ENCODE measurements at regions not wholly inside any gene's neighbourhood (a gene's known extent, or its start where the extent isn't known, plus 50 kb on each side); places are given as distances from the start of the nearest gene placed in this dataset.
"Not testable (repeated sequence)": the region's sequence is repeated elsewhere in the genome, so short reads cannot be mapped to it uniquely, and the experiment has no call there.

GRCh38 chr4:27908356-27908755 lies 1047.7 kb downstream of the STIM2 start:
- DNase-seq: no peak

DNA sequence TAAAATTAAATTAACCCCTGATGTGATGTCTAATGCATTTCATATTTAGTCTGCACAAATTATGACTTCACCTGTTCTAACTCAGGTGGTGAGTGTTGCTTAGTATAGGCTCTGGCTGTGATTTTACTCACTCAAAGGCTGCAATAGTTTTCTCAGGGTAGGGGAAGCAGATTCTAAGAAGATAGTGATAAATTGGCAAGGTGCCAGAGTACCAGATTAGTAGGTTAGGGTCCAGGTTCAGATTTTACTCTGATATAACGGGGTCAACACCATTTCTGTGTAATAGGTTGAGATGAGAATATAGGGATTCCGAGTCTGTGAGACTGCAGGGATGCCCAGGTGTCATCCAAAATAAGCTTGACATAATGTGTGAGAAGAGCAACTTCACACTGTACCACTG lies 1049.6 kb downstream of the STIM2 start:
- DNase-seq: no peak

DNA sequence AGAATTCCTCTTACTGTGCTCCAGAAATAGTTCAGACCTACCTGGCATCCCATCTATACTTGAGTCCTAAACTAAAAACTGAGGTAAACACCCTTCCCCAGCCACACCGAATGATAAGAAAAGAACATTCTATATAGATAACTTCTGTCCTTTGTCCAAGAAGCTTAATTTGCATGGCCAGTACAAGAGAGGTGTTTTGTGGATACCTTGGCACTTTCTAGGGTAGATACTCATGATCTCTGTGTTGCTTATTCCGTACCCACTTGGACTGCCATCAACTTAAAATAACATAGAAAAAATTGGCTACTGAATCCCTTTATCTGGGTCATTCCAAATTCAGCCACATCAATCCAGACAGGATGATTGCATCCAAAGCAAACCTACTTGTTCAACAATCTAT lies 1050.4 kb downstream of the STIM2 start:
- DNase-seq: no peak

DNA sequence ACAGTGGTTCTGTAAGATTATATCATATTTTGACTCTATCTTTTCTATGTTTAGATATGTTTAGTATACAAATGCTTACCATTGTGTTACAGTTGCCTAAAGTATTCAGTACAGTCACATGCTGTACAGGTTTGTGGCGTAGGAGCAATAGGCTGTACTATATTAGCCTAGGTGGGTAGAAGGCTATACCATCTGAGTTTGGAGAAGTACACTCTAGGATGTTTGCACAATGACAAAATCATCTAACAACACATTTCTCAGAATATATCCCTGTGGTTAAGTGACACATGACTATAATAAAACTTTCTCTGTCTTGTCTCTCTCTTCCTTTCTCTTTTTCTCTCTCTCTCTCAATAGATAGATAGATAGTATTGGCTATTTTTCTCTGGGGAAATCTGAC lies 1053.1 kb downstream of the STIM2 start:
- no peak for DNase-seq

DNA sequence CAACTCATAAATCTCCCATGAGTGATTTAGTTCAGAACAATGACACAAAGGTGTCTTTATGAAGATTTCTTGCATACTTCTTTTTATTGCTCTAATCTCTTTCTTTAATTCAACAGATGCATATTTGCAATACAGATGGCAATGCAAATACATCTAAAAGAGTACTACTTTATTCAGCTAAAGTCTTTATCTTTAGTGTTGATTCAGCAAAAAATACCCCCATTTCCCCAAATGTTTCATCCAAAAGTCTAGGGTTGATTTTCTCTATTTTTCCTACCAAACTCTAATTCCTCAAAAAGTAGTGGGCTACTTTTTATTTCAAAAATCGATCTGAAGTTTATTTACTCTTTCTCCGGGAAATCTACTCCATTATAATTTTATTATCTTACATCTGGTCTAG lies 1055.2 kb downstream of the STIM2 start:
- DNase-seq: no peak

GRCh38 chr4:27916452-27917184 lies 1056.0 kb downstream of the STIM2 start:
- no peak for DNase-seq

DNA sequence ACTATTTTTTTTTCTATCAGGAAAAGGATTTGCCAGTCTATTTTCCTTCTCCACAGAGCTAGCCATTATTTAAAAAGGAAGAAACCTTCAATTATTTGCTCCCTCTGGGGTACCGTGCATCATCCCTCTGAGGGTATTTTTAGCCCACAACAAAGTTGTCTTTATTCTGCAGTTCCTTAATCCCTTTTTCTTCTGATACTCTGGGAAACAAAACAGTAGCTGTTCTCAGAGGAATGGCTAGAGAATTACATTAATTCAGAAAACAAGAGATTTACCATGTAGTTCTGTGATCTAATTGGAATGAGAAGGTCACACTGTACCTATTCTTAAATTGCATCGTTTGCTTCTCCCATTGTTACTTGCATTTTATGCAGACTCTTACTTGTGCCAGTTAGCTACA lies 1056.7 kb downstream of the STIM2 start:
- DNase-seq: no peak

DNA sequence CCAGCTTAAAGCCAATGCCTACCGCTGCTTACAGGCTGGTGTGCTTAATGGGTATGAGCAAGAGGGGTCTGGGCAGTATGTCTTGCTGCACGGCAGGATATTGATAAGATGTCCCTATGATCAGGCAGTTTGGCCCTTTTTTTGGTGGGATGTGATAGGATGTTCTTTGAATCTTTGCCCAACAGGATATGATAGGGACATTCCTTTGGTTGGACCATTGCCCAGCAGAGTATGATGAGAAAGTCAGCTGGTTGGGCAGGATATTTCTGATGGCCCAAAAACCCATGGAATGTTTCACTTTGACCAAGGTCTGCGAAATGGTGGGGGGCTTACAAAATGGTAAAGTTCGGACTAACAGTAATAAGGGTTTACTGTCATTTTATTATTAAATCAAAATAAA lies 1060.6 kb downstream of the STIM2 start:
- no peak for DNase-seq

DNA sequence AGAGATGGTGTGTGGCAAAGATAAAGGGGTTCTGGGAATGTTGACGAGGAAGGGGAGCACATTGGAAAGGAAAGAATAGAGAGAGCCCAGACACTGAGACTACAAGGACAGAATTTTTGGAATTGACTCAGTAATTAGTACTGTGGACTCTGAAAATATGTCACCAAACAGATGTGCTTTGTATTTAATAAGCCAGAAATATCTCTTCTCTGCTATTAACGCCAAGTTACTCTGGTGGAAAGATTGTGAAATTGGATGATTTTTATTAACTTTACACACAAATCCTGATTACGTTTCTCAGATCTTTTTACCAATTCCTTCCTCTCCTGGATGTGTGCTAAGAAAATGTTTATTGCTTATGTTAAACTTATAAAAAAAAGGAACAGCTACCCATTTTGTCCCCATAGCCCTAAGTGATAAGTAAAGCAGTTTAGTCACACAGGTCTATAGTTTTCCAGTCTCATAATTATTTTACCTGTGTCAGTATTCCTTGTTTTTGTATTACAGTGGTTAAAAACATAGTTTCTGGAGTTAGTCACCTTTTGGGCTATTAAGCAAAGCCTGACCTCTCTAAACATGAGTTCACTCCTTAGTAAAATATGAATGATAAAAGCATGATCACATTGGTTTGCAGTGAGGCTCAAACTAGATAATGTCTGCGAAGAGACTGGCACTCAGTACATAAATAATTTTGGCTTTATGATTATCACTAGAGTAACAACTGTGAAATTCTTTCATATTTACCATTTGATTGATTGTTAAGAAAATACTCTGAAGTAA lies 1068.3 kb downstream of the STIM2 start:
- DNase-seq: no peak

DNA sequence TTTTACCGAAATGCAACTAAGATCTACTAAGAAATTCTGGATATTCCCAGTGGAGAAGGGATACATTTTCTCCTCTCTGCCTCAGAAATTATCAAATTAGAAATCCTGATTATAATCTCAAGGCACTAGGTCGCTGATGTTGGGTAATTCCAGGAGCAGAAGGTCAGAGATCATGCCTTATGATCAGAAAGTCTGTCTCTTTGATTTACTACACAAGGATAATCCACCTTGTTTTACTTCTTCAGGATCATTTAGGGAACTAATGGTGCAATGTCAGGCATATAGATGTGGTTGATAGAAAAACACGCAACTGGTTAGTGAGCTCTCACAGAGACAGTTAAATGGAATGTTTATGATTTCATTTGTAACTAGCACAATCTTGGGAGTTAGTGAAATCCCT lies 1069.7 kb downstream of the STIM2 start:
- DNase-seq: no peak

- DNase-seq: no peak
Measured at GRCh38 chr4:27930976-27931375, 1070.3 kb downstream of the STIM2 start.

DNA sequence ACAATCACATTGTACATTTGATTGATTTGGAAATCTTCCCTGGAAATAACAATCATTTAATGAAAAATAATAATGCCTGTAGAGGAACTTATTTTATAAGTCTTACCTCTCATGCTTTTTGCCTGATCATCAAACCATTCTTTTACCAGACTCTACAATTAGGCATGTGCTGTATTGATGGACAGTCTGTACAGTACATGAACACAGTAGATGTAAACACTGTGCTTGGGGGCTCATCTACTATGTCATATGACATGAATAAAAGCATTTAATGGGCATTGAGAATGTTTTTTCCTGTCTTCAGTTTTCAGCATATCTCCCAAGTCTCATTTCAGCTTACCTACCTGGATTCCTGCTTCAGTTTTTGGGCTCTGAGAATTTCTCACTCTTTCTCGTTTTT lies 1070.9 kb downstream of the STIM2 start:
- no peak for DNase-seq

GRCh38 chr4:27934871-27935270 lies 1074.2 kb downstream of the STIM2 start:
- no peak for DNase-seq

DNA sequence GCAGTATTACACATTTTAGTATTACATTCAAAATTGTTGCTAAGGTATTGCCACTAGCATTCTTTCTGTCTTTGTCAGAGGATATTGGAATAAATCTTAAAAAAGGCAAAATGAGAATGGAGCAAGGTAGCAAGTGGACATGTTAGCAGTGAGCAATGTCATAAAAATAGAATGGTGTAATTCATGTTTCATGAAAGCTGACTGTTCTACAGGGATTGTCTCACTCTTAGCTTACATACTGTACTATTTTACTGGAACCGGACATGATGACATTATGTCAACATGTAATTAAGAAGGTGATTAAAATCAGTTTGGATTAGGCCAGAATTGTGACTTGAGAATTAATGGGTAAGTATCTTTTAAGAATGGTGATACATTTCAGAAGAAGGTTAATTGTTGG lies 1086.2 kb downstream of the STIM2 start:
- DNase-seq: no peak

DNA sequence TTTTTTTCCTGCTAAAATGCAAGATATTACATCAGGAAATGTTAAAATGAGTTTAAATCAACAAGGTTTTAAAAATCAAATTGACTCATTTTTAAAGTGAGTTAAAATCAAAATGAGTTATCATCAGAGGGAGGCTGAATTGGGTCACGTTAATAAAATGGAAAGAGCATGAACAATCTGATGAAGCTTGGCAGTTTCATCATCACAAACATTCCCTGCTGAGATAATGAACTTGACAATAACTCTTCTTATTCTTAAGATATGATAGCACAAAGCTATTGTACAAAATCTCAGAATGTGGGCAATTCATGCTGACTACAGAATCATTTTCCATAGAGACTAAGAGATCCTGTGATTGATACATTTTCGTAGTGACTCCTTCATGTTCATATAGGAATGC lies 1086.7 kb downstream of the STIM2 start:
- no peak for DNase-seq

- DNase-seq: no peak
Measured at GRCh38 chr4:27964095-27964494, 1103.5 kb downstream of the STIM2 start.

DNA sequence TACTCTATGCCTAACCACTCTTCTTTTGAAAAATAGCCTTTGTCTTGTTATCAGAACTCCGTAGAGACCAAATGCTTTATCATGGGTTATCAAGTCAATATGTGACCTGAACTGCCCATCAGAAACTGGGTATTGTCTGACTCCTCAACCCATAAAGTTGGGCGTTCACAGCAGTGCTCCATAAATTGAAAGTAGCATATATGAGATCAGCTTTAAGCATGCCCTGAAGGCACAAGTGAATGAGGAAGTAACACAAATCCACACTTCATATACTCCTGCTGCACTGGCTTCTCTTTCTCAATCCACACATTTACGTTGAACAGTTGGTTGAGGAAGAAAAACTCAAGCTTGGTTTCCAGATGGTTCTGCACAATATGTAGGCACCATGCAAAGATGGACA lies 1106.0 kb downstream of the STIM2 start:
- DNase-seq: no peak

DNA sequence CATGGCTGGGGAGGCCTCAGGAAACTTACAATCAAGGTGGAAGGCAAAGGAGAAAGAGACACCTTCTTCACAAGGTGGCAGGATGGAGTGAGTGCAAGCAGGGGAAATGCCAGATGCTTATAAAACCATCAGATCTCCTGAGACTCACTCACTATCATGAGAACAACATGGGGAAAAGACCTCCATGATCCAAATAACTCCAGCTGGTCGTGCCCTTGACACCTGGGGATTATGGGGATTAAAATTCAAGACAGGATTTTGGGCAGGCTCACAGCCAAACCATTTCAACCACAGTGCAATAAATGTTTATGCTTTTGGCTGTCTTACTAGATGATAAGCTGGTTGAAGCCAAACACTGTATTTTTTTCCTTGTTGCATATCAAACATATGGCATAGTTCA lies 1112.4 kb downstream of the STIM2 start:
- DNase-seq: no peak

DNA sequence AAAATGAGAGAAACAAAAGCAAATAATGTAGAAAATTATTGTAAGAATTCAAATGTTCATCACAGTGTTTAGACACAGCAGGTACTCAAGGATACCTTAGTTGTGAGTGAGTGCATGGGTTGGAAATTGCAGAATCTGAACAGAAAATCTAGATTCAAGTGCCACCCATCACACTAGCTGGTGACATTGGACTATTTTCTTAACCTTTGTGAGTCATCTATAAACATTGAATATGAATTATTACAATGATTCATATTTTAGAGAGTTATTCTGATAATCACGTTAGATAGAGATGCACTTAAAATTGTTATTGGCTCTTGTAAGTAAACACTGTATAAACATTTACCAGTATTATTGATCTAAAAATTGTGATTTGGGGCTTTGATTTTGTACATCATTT lies 1113.1 kb downstream of the STIM2 start:
- no peak for DNase-seq

DNA sequence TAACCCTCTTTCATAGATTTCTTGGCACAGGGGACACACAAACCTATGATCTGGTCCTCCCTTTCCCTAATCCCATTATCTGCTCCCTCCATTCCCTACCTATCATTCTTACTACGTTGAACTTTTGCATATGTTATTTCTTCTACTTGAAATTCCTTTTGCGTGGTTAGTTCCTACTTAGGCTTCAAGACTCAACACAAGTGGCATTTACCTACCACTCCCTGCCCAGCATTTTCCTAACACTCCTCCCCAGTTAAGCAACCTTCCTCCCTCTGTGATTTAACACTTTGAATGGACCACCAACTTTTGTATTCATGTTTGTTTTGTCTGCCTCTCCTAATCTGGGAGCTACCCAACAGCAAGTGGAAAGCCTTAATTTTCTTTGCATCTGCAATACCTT lies 1113.7 kb downstream of the STIM2 start:
- no peak for DNase-seq

- not testable (repeated sequence) for DNase-seq
Measured at GRCh38 chr4:27974881-27975280, 1114.2 kb downstream of the STIM2 start.

DNA sequence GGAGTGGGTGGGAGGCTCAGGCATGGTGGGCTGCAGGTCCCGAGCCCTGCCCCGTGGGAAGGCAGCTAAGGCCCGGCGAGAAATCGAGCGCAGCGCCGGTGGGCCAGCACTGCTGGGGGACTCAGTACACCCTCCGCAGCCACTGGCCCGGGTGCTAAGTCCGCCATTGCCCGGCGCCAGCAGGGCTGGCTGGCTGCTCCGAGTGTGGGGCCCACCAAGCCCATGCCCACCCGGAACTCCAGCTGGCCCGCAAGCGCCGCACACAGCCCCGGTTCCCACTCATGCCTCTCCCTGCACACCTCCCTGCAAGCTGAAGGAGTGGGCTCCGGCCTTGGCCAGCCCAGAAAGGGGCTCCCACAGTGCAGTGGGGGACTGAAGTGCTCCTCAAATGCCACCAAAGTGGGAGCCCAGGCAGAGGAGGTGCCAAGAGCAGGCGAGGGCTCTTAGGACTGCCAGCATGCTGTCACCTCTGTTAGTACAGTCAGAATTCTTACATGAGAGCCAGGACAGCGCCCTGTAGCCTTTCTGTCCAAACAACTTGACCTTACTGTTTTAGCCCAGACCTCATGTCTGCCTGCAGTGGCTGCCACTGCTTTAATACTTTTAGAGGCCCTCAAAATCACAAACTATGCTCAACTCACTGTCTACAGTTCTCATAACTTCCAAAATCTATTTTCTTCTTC lies 1117.9 kb downstream of the STIM2 start:
- DNase-seq: not testable (repeated sequence)

- DNase-seq: no peak
Measured at GRCh38 chr4:27985522-27985921, 1124.9 kb downstream of the STIM2 start.

GRCh38 chr4:27986476-27986875 lies 1125.8 kb downstream of the STIM2 start:
- DNase-seq: no peak
